NOMO-1 (cell line): ENCODE measurements at regions not wholly inside any gene's neighbourhood (a gene's known extent, or its start where the extent isn't known, plus 50 kb on each side); places are given as distances from the start of the nearest gene placed in this dataset.
"Not testable (repeated sequence)": the region's sequence is repeated elsewhere in the genome, so short reads cannot be mapped to it uniquely, and the experiment has no call there.

Experiments used
- DNase-seq, 2 experiments: peaks; one replicate each; lab custom pipeline; 2025; ENCODE audit not compliant: unreplicated experiment in 2 of 2; lab: John Stamatoyannopoulos, UW

DNA sequence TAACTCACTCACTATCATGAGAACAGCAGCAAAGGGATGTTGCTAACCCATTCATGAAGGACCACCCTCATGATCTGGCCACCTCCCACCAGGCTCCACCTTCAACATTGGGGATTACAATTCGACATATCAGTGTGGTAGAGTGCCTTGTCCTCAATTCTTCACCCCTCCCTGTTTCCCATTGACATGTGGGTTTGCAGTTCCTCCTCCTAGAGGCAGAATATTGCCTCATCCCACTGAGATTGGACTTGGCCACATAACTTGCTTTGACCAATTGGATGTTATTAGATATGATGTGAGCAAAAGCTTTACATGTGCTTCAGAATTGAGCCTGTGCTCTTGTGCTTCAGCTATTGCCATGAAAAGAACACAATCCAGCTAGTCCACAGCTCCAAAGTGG lies 217.0 kb upstream of the CXCR4 start:
- DNase-seq: peak in 1 of 2 experiments; percentile 31

DNA sequence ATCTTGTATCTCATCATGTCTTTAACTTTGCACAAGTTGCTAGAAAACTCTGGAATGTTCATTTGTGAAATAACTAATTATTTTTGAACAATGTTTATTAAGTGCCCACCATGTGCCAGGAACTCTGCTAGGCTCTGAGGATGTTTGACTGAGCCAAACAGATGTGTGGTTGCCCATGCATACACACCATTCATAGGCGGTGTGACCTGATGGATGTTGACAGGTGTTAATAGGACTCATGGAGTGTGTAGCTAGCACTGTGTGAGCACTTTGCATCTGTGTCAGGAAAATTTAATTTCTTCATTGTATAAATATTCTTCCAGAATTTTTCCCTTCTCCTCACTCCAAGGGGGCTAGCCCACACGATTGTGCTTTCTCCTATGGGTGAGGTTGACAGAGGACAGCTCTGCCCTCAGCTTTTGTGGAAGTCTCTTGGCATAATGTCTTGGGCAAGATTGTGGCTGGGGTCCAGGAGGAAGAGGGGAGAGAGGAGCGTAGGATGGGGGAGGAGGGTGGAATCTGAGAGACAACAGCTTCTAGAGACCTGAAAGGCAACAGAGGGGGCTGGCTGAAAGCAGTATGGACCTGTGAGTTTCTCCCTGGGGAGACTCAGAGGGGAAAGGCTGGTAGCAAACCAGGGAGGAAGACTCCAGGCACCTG lies 214.6 kb upstream of the CXCR4 start:
- no peak for DNase-seq

DNA sequence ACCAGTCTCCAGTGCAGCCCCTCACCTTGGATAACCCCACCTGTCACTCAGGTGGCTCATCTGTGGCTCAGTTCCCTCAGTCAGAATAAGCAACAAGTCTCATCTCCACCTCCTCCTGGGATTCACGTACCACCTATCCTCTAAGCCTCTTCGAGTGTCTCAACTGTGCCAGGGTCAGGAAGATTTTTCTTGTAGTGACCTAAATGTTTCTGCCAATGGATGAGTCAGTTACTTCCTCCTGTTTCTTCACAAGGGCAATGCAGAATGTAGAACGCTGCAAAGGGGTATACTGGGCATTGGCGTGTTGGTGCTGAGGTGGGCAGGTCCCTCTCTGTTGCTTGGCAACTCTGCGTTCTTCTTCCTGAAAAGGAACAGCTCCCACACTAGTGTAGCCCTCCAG lies 213.3 kb upstream of the CXCR4 start:
- peak in 1 of 2 experiments; percentile 30 for DNase-seq

DNA sequence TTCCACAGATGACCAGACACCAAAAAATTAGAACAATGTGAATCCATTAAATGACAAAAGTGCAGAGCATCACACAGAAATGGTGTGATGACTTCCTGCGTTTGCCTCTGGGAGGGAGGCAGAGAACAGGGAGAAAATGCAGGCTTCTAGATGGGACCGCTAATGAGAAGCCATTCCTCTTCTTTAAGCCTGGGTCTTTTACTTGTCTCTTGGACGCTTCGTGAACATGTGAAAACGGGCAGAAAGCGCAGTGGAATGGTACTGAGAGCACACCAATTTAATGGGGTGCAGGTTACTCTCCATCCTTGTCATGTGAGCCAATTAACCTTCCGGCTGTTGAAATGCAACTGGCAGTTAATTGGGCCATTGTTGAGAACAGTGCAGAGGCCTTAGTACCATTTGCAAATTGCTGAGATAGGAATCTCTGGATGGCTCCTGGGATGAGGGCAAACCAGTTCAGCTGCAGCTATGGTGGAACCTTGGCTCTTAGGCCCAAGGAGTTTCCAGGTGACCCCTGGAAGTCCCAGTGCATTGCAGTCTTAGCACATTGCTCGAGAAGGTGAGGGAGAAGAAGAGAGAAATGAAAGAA lies 210.4 kb upstream of the CXCR4 start:
- no peak for DNase-seq

DNA sequence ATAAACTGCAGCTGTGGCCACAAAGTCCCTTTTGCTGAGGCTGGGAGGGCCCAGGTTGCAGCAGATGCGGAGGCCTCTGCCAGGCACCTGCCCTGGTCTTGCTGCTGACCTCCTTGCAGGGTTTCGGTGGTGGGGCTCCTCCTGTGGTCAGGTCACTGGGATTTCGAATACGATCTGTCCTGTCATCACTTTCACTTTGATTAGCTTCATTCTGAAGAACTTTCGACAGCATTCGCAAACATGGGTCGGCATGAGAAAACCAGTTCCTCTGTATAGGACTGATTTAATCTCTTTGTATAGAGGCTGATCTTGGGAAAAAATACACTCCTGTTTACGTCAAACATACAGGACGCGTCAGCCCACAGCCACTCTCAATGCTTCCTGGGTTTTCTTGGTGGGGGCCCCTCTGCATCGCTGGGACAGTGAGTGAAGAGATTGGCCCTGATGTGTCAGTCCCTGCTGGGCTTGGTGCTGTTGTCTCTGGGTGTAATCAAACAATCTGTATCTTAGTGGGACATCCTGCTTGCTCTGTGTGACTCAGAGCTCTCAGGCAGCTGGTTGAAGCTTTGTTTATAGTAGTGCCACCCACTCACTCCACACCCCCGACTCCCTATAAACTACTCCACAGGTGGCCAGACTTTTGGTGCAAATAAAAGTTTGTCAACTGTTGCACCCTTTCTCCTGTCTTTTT lies 209.4 kb upstream of the CXCR4 start:
- DNase-seq: no peak

DNA sequence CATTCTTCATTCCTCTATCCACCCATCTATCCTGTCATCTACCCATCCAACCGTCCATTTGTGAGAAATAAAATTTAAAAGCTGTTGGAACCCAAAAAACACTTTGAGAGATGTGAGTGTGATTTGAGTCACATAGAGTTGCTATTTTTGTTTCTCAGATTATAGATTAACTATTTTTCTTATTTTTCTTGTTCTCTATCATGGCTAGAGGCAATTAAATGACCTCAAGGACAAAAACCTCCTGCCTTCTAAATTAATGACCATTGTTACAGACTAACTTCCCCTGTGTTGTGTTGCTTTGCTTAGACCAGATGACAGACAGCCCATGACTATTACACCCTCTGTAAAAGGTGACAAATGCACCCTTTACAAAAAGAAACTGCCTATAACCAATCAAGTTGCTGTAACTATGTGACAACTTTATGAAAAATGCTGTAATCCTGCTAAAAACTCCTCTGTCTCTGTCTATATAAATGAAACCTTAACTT lies 207.9 kb upstream of the CXCR4 start:
- peak in 1 of 2 experiments; percentile 28 for DNase-seq

DNA sequence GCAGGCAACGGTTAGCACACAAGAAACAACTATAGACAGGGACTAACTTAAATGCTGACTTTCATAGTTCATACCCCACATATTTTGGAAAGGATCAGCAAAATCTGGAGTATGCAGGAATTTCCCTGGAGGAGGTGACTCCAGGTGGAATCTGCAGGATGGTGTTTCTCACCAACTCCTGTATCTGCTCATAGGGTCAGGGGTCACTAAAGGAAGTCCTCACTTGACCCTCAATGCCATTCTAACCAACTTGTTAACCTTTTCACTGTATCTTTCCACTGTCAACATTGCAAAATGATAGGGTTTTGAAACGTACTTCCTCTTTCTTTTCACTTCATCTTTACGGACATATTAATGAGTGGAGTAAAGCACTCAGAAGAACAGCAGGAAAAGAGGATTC lies 207.0 kb upstream of the CXCR4 start:
- DNase-seq: peak; percentile 49 to 90

DNA sequence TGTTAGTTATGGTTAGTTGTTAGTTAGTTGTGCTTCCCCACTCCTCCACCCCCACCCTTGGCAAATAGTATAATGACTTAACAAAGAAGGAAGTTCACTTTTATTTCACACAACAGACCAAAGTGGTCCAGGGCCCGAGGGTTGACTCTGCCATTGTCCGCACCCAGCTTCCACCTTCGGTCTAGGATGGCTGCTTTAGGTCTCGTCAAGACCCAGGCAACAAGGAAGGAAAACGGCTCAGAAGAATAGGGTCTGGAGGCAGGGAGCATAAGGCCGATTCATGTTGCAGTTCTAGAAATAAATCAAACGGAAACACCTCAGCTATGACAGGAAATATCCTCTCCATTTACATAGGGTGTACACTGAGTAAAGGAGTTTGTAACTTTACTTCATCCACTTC lies 206.0 kb upstream of the CXCR4 start:
- no peak for DNase-seq

DNA sequence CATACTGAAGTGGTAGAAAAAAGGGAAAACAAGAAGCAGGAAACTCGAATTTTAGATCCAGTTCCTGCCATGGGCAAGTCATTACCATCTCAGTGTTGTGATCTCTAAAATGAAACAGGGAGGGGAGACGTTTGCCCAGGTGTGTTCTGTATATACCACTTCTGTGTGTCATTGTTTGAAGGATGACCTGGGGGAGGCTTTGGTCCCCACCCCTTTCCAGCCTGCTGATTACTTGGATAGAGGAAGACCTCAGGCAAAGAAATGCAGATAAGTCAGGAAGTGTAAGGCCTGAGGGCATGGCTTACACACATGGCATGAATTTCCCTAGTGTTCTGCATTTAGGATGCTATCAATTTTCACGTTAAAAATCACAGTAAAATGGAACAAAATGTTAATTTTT lies 205.2 kb upstream of the CXCR4 start:
- no peak for DNase-seq

DNA sequence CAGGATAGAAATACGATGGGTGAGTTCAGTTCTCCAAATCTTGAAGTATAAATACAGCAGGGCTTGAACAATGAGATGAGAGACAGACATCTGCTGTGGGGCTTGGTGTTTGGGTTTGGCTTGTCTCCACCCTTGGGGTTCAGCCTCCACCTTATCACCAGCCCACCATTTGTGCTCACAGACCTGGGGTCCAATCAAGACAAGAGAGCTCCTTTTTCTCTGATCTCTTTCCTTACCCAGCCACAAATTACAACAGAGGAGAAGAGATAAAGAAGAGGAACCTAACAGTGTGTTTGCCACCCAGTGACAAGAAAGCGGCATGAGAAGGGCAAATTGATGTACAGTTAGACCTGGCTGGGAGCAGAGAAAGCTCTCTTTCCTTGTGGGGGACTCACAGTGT lies 204.5 kb upstream of the CXCR4 start:
- DNase-seq: peak; percentile 26 to 55

DNA sequence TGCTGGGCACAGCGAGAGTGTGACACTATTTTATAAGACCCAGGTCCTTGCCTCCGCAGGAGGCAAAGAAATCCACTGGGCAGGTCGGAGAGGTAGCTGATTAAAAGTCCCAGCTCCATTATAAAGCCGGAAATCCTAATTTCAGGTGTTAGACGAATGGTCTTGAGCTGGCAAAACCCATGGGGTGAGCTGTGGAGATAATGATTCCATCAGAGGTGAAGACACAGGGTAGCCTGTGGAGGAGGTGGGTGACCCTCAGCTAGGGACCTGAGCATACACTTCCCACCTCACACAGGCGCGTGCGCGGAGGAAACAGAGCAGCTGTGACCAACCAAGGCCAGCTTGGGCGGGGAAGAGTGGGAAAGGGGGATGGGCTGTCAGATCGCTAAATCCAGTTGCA lies 201.7 kb upstream of the CXCR4 start:
- no peak for DNase-seq

DNA sequence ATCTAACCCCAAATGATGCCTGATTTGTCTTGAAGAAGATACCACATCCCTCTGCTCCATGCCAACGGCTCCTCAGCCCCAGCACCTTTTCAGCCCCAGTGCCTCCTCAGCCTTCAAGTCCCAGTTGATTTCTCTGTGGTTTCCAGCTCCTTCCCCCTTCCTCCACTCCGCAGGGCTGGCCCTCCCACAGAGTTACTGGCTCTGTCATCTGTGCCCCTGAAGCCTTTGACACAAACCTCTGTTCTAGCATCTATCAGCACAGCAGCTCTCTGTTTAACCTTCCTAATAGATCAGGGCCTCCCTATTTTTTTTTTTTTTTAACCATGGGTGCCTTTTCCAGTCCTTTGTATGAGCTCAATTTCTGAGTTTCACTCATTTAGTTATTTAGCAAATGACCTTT lies 201.3 kb upstream of the CXCR4 start:
- DNase-seq: peak in 1 of 2 experiments; percentile 22

DNA sequence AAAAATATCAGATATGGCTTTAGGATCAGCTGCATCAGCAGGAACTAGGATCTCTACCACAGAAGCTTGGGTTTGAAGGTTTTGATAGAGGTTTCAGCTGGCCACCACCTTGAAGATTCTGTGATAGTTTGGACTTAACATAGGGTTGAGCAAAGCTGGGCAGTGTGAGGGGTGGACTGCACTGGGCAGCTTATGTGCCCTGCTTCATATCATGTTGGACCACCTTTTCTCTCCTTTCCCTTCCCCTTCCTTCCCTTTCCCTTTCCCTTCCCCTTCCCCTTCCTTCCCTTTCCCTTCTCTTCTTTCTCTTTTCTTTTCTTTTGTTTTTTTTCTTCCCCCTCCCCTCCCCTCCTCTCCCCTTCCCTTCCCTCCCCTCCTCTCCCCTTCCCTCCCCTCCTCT lies 196.3 kb upstream of the CXCR4 start:
- DNase-seq: no peak

DNA sequence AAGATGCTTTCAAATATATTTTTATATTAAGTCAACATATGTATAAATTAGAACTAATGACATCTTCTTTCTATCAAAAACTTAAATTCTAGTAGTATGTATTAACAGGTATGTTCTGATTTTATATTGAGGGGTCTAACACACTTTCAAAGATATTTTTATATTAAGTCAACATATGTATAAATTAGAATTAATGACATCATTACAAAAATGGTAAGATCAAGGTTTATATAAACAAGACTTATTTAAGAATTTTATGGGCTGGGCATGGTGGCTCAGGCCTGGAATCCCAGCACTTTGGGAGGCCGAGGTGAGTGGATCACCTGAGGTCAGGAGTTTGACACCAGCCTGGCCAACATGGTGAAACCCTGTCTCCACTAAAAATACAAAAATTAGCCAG lies 194.6 kb upstream of the CXCR4 start:
- DNase-seq: not testable (repeated sequence)

DNA sequence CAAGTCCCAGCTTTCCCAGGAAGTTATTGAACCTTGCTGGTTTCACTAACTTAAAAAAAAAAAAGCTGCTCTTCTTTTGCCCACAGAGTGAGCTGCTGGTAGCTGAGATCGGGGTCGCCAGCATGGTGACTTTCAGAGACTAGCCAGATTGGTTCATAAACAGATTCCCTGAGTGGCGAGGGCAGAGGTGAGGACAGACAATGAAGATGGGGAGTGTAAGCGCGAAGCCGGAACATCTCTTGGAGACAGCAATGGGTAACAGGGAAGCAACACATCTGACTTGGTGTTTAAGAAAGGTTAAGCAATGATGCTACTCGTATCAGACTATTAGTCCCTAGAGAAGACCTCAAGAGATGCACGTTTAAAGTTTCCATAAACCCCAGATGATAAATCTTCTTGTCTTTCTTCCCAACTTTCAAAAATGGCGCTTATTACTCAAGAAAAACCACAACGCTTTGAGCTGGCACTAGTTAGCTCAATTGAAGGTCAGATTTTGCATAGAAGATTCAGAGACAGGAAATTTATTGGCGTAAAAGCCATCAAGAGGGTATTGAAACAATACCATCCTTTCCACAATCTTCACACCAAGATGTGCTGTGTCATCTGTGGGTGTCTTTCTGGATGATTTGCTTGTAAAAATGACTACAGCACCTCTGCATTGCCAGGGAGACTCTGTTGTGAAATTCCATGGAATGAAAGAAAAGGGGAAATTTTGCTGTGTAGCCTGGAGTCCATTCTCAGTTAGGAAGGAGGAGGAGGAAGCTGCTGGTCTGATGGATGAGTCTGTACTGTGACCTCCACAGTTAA lies 193.1 kb upstream of the CXCR4 start:
- DNase-seq: peak; percentile 62 to 90

DNA sequence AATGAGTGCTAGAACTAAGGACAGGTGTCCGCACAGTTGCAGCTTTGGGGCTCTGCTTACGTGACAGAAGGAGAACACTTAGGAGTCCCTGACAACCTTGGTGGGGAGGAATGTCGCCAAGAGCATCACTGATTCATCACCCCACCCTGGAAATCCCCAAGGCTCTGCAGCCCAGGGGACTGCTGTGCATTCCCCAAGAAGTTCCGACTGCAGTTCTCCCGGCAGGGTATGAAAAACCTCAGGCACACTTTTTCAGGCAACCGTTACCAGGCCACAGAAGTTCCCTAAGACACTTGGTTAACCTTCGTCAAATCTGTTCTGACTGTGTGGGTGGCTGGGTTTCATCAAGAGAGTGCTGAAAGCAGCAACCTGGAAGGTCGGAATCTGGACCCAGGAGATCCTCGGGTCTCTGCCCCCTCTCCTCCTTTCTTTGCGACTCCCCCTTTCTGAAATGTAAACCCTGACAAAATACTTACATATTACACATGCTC lies 192.1 kb upstream of the CXCR4 start:
- no peak for DNase-seq

DNA sequence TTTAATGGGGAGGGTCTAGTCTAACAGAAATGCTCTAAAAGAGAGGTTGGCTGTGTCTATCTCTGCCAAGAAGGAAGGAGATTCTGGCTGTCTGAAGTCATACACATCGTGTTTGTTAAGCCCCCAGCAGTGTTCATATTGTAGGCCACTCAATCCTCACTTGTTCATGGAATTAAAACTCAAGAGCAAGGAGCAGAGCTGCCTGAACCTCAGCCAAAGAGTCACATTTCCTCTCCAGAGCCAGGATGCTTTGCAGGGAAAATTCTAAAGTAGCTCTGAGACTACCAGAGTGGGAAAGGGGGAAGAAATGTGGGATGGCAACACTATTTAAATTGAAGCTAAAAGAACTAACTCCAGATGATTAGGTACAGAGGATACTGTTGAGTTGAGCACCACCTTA lies 190.7 kb upstream of the CXCR4 start:
- DNase-seq: no peak

DNA sequence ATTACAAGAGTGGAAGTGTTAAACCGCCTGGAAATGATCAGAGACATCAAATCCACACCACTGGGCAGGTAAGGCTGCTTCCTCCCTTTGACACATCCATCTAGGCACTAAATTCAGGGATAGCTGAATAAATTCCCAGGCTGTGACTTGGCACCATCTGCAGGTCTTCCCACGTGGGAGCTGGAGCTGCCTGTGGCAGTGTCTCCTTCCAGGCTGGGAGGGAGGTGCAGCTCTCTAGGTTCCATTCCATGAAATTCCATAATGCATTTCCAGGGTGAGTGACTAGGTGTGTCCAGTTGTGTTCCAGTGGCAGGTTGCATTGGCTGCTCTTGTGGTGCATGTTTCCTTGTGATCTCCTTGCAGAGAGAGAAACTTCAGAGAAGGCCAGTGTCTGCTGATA lies 188.9 kb upstream of the CXCR4 start:
- no peak for DNase-seq

DNA sequence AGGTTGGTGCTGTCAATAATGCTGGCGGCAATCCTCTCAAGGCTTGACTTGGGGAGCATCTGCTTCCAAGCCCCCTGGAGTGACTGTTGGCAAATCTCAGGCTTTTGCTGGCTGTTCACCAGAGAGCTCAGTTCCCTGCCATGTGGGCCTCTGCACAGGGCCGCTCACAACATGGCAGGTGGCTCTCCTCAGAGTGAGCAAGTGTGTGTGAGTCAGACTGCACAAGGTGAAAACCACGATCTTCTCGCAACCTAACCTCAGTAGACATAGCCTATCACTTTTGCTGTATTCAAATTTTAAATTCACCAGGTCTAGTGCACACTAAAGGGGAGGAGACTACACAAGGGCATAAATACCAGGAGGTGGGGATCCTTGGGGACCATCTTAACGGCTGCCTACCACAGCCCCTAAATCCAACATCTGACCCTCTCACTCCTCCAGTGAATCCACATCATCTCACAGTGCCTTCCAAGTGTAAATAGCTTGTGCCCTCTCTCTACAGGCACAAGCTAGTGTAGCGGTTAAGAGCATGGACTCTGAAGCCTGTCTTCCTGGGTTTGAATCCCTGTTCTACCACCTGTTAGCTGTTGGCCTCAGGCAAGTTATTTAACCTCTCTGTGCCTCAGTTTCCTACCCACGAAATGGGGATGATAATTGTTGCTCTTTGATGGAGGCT lies 187.7 kb upstream of the CXCR4 start:
- no peak for DNase-seq

DNA sequence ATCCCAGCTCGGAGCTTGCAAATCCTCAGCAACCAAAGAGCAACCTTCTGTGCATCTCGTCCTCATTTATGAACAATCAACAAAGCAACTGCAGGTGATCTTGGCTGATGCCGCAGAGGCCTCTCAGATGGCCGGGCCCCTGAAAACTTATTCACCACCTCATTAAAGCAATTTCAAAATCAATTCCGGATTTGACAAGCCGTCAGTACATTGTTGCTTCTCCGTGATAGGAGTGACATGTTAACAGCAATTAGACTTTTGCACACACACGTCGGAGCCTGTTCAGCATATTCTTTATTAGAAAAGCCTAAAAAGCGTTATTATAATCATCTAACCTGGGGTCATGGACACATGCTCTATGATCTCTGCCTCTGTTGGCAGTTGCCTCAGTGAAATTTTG lies 183.1 kb upstream of the CXCR4 start:
- DNase-seq: no peak

DNA sequence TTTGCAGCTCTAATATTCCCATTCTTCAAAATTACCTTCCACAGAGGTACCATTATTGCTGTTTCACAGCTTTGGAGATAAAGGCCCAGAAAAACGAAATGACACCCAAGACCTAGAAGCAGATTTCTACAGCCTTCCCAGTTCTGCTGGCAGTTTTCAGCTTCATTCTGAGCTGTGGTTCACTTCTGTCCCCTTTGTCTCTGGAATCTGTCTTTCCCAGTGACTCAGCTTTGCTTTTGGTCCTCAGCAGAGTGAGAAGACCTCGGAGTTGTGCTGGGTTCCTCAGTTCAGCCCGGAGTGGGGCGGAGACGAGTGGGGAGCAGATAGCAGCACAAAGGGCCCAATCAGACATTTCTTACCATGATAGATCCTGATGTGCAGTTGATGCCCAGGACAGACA lies 180.7 kb upstream of the CXCR4 start:
- no peak for DNase-seq
